H1 (cell line): ENCODE measurements at regions not wholly inside any gene's neighbourhood (a gene's known extent, or its start where the extent isn't known, plus 50 kb on each side); places are given as distances from the start of the nearest gene placed in this dataset.

Source experiments
- CTCF ChIA-PET: fragments of 300-600 bp; sonication (Branson Sonifier 250); formaldehyde crosslinking; loops from one replicate; lab custom pipeline; 2021; ENCODE audit not compliant: partially characterized antibody; lab: Charles Lee
- POLR2A ChIA-PET: fragments of 300-600 bp; sonication (Branson Sonifier 250); formaldehyde crosslinking; loops from one replicate; lab custom pipeline; 2021; ENCODE audit warnings: inconsistent platforms; ENCODE audit not compliant: partially characterized antibody; lab: Charles Lee
- DNase-seq, 2 experiments: peaks; one replicate each; pipeline versions ENCODE4 v3.0.0 to v3.0.0-alpha.2; 2010 to 2022; ENCODE audit warnings: low spot score in 2 of 2, low read depth in 1 of 2, mixed read lengths in 1 of 2
- FAIRE-seq: peaks from 2 replicates; lab custom pipeline; 2011; peaks lifted over from hg19 to GRCh38; lab: Jason Lieb, UNC
- H2AFZ ChIP-seq: 2 replicates; pipeline ENCODE4 v1.8.1; 2012; ENCODE audit warnings: low read length, inconsistent platforms
- H2AK5ac ChIP-seq: 2 replicates; pipeline ENCODE4 v1.6.1; 2013; ENCODE audit warnings: low read depth, low read length
- H2BK120ac ChIP-seq: replicated peaks from 2 replicates; pipeline ENCODE3; 2013; ENCODE audit warnings: low read depth, low read length, inconsistent platforms
- H2BK12ac ChIP-seq: 2 replicates; pipeline ENCODE4 v1.6.1; 2013; ENCODE audit warnings: low read depth, low read length
- H2BK15ac ChIP-seq: 2 replicates; pipeline ENCODE4 v1.6.1; 2013; ENCODE audit warnings: low read length
- H2BK20ac ChIP-seq: 2 replicates; pipeline ENCODE4 v1.6.1; 2013; ENCODE audit warnings: low read length
- H2BK5ac ChIP-seq: 2 replicates; pipeline ENCODE4 v1.6.1; 2013; ENCODE audit warnings: low read depth, low read length
- H3K14ac ChIP-seq: 2 replicates; pipeline ENCODE4 v1.6.1; 2013; ENCODE audit warnings: inconsistent platforms; ENCODE audit not compliant: insufficient read length
- H3K18ac ChIP-seq: 2 replicates; pipeline ENCODE4 v1.6.1; 2013; ENCODE audit warnings: low read length; ENCODE audit errors: extremely low read depth
- H3K23ac ChIP-seq: 2 replicates; pipeline ENCODE4 v1.6.1; 2013; ENCODE audit warnings: inconsistent platforms; ENCODE audit not compliant: insufficient read length
- H3K23me2 ChIP-seq: 2 replicates; pipeline ENCODE4 v1.6.1; 2013; ENCODE audit warnings: low read depth, low read length
- H3K27ac ChIP-seq: 2 replicates; pipeline ENCODE4 v1.6.1; 2011; ENCODE audit warnings: low read depth, low read length, inconsistent platforms
- H3K27me3 ChIP-seq, 4 experiments: replicated peaks in 1 of 4; 1 replicate in 1 of 4; 2 replicates in 3 of 4; pipeline versions ENCODE4 v1.6.1 to v1.8.1; 2011 to 2013; ENCODE audit warnings: low read length in 3 of 4, mild to moderate bottlenecking in 3 of 4, inconsistent platforms in 2 of 4, mixed read lengths in 2 of 4, moderate library complexity in 1 of 4; ENCODE audit not compliant: control insufficient read depth in 3 of 4, insufficient read depth in 3 of 4; ENCODE audit errors: extremely low read depth in 1 of 4
- H3K36me3 ChIP-seq, 4 experiments: 2 replicates each; pipeline versions ENCODE4 v1.6.1 to v1.8.1; 2011 to 2013; ENCODE audit warnings: mild to moderate bottlenecking in 4 of 4, low read length in 3 of 4, moderate library complexity in 2 of 4, control low read depth in 1 of 4, inconsistent platforms in 1 of 4; ENCODE audit not compliant: insufficient read depth in 4 of 4, control insufficient read depth in 2 of 4
- H3K4ac ChIP-seq: replicated peaks from 2 replicates; pipeline ENCODE3; 2013; ENCODE audit warnings: low read length, low read depth, mixed read lengths, inconsistent platforms; ENCODE audit not compliant: insufficient read length
- H3K4me1 ChIP-seq, 4 experiments: replicated peaks in 1 of 4; 1 replicate in 1 of 4; 2 replicates in 3 of 4; pipeline versions ENCODE4 v1.6.1 to v1.8.1; 2011 to 2013; ENCODE audit warnings: low read length in 3 of 4, inconsistent platforms in 2 of 4, mixed read lengths in 1 of 4; ENCODE audit not compliant: insufficient read depth in 4 of 4, control insufficient read depth in 3 of 4
- H3K4me2 ChIP-seq, 2 experiments: 2 replicates each; pipeline versions ENCODE4 v1.6.1 to v1.8.1; 2011 to 2013; ENCODE audit warnings: low read depth in 2 of 2, low read length in 2 of 2, control low read depth in 1 of 2, inconsistent platforms in 1 of 2, mild to moderate bottlenecking in 1 of 2; ENCODE audit not compliant: insufficient read depth in 1 of 2
- H3K4me3 ChIP-seq, 4 experiments: fragments of 200-600, 300-600 bp in 1 of 4; sonication (generic), shearing (Covaris generic), sonication (Bioruptor Twin) in 1 of 4; 2 replicates each; pipeline versions ENCODE4 v1.5.1 to v1.8.1; 2011 to 2016; ENCODE audit warnings: low read length in 4 of 4, low read depth in 3 of 4, control low read depth in 2 of 4, inconsistent platforms in 2 of 4, mild to moderate bottlenecking in 2 of 4, mixed read lengths in 1 of 4, moderate library complexity in 1 of 4; ENCODE audit not compliant: insufficient read depth in 2 of 4; ENCODE audit errors: extremely low read depth in 1 of 4
- H3K56ac ChIP-seq: replicated peaks from 2 replicates; pipeline ENCODE3; 2013; ENCODE audit warnings: low read depth, mild to moderate bottlenecking, mixed read lengths, low read length, inconsistent platforms; ENCODE audit not compliant: insufficient read length
- H3K79me1 ChIP-seq: 2 replicates; pipeline ENCODE4 v1.6.1; 2013; ENCODE audit warnings: low read depth, low read length, control low read depth
- H3K79me2 ChIP-seq, 2 experiments: 2 replicates each; pipeline versions ENCODE4 v1.6.1 to v1.8.1; 2012 to 2013; ENCODE audit warnings: low read length in 2 of 2, mild to moderate bottlenecking in 2 of 2, inconsistent platforms in 1 of 2; ENCODE audit not compliant: insufficient read depth in 2 of 2, control insufficient read depth in 1 of 2
- H3K9ac ChIP-seq, 4 experiments: replicated peaks in 1 of 4; 1 replicate in 1 of 4; 2 replicates in 3 of 4; pipeline versions ENCODE4 v1.6.1 to v1.8.1; 2011 to 2013; ENCODE audit warnings: low read depth in 3 of 4, low read length in 3 of 4, control low read depth in 2 of 4, mild to moderate bottlenecking in 2 of 4, moderate library complexity in 2 of 4, inconsistent platforms in 1 of 4; ENCODE audit errors: extremely low read depth in 1 of 4
- H3K9me3 ChIP-seq, 2 experiments: 2 replicates each; pipeline versions ENCODE4 v1.6.1 to v1.8.1; 2012 to 2013; ENCODE audit warnings: mild to moderate bottlenecking in 2 of 2, moderate library complexity in 2 of 2, control low read depth in 1 of 2, inconsistent platforms in 1 of 2, low read depth in 1 of 2, low read length in 1 of 2, mixed read lengths in 1 of 2; ENCODE audit not compliant: insufficient read depth in 2 of 2
- H4K20me1 ChIP-seq, 2 experiments: replicated peaks in 1 of 2; 2 replicates each; pipeline versions ENCODE3 to v1.8.1; 2011 to 2013; ENCODE audit warnings: inconsistent platforms in 2 of 2, low read length in 2 of 2, mild to moderate bottlenecking in 1 of 2; ENCODE audit not compliant: insufficient read depth in 2 of 2, control insufficient read depth in 1 of 2
- H4K5ac ChIP-seq: 2 replicates; pipeline ENCODE4 v1.6.1; 2013; ENCODE audit warnings: low read length, low read depth, mixed read lengths, inconsistent platforms; ENCODE audit not compliant: insufficient read length
- H4K8ac ChIP-seq: 2 replicates; pipeline ENCODE4 v1.8.0; 2013; ENCODE audit warnings: mild to moderate bottlenecking, moderate library complexity, low read length, inconsistent platforms; ENCODE audit not compliant: insufficient read depth; ENCODE audit errors: extremely low read depth
- H4K91ac ChIP-seq: replicated peaks from 2 replicates; pipeline ENCODE3; 2013; ENCODE audit warnings: low read length, mixed read lengths, inconsistent platforms; ENCODE audit not compliant: insufficient read length
- EP300 ChIP-seq, 2 experiments: IDR thresholded peaks; 1 replicate in 1 of 2; 2 replicates in 1 of 2; pipeline ENCODE4 v1.6.1; 2011 to 2012; ENCODE audit warnings: low read depth in 2 of 2, low read length in 2 of 2, mild to moderate bottlenecking in 2 of 2, borderline replicate concordance in 1 of 2, inconsistent platforms in 1 of 2, moderate library complexity in 1 of 2
- MAFK ChIP-seq: IDR thresholded peaks from 2 replicates; pipeline ENCODE4 v1.6.1; 2012; ENCODE audit warnings: low read depth, mild to moderate bottlenecking, improper control_type of control experiment, low read length
- NANOG ChIP-seq: IDR thresholded peaks from 2 replicates; pipeline ENCODE4 v1.6.1; 2011; ENCODE audit warnings: low read length, low read depth, mild to moderate bottlenecking, inconsistent platforms; ENCODE audit not compliant: insufficient read depth, poor library complexity, severe bottlenecking
- RFX5 ChIP-seq: IDR thresholded peaks from 2 replicates; pipeline ENCODE4 v1.6.1; 2011; ENCODE audit warnings: low read depth, low read length, improper control_type of control experiment, borderline replicate concordance
- SP1 ChIP-seq: IDR thresholded peaks from 2 replicates; pipeline ENCODE4 v1.6.1; 2011; ENCODE audit warnings: low read depth, low read length
- WGBS, 2 experiments: shearing (Covaris generic) in 1 of 2; methylation state at CpG; one replicate each; pipeline versions ENCODE4 v1.1.6 to v1.1.7; 2013 to 2015; ENCODE audit warnings: low lambda C conversion rate in 2 of 2, mixed read lengths in 2 of 2, inconsistent platforms in 1 of 2, low coverage in 1 of 2, missing lambda C conversion rate in 1 of 2; ENCODE audit not compliant: insufficient replicate concordance in 2 of 2, insufficient coverage in 1 of 2, insufficient read length in 1 of 2; ENCODE audit errors: extremely low coverage in 1 of 2, missing lambda C conversion rate in 1 of 2; 5-methylcytosine and 5-hydroxymethylcytosine counted together

DNA sequence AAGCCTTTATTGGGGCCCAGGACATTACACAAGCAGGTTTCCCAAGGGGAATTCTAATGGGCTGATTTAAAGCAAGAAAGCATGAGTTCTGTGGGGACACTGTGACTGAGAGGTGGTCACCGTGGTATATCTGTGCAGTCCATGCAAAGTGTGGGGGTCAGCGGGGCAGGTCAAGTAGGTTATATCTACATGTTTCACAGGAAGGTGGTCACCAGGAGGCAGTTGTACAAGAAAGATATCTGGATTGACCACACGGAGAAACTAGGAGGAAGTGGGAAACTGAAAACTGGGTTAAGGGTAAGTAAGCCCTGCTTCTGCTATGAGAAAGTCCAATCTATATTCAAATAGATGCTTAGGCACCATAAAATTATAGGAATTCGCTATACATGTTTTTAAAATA is 77.8 kb upstream of the CNOT2 start:
- Histone ChIP-seq H4K5ac (no peak overlapping the region), H2AK5ac (no peak overlapping the region), H3K9me3 (no peaks in the 10 kb centered on the region; a peak in 1 of 4 replicates), H3K4ac (no peak overlapping the region), H3K23ac (no peak overlapping the region), H3K23me2 (no peaks in the 10 kb centered on the region; the same call in 1 of the 2 replicates), H3K56ac (no peak overlapping the region), H2BK120ac (no peak overlapping the region), H2BK12ac (no peak overlapping the region), H4K91ac (no peak overlapping the region), H2BK20ac (no peak overlapping the region), H3K79me1 (no peaks in the 10 kb centered on the region), H3K18ac (no peak overlapping the region), H4K20me1 (no peaks in the 10 kb centered on the region), H3K4me3 (no peak overlapping the region), H2BK5ac (no peak overlapping the region), H3K79me2 (no peaks in the 10 kb centered on the region), H3K4me1 (no peaks in the 10 kb centered on the region), H2BK15ac (no peak overlapping the region), H3K27me3 (no peaks in the 10 kb centered on the region), H3K14ac (no peak overlapping the region), H3K9ac (no peak overlapping the region), H2AFZ (0 out of 2 replicates have a peak overlapping the region, but pooled peaks have one; percentile 22), H3K27ac (no peak overlapping the region), H4K8ac (no peak overlapping the region), H3K36me3 (no peaks in the 10 kb centered on the region), H3K4me2 (no peak overlapping the region)
- CTCF ChIA-PET, result no interaction called here
- FAIRE-seq (no peak), DNase-seq (no peak)
- no peak for TF ChIP-seq RFX5
- TF ChIP-seq EP300 (IDR thresholded peaks at IDR 0.05; ENCODE audit: borderline replicate concordance in 1 of 2, low read depth in 2 of 2, low read length in 2 of 2), result no peak
- no peak for TF ChIP-seq NANOG
- TF ChIP-seq SP1, result no peak
- TF ChIP-seq MAFK, result no peak
- POLR2A ChIA-PET, result no interaction called here
- 92% methylated on average over 4 of the region's 4 CpGs; no CpG with 5 or more reads in 1 of the 2 experiments for WGBS, 2 experiments
